ENCODE measurements at regions not wholly inside any gene's neighbourhood (a gene's known extent, or its start where the extent isn't known, plus 50 kb on each side); places are given as distances from the start of the nearest gene placed in this dataset.

DNA sequence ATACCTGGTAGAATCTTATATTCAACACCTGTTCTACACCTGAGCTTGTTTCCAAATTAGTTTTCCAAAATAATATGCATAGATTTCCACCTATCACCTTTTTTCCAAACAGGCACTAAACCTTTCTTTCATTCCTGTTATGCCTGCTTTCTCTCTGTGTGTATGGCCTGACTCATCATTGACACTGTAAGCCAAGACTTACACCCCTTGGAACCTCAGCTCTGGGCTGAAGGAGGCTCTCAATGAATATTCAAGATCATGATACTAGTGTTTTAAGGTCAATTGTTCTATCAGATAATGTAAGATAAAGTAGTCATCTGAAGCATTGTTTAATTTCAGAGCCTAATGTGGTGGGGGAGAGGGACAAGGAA is 1193.3 kb downstream of the FLRT2 start:
- no peaks in the 10 kb centered on the region for H3K4me1 ChIP-seq (ENCODE audit: control insufficient read depth in 5 of 5, insufficient read depth in 5 of 5, low read length in 5 of 5)
- TF ChIP-seq, protein P1, sequence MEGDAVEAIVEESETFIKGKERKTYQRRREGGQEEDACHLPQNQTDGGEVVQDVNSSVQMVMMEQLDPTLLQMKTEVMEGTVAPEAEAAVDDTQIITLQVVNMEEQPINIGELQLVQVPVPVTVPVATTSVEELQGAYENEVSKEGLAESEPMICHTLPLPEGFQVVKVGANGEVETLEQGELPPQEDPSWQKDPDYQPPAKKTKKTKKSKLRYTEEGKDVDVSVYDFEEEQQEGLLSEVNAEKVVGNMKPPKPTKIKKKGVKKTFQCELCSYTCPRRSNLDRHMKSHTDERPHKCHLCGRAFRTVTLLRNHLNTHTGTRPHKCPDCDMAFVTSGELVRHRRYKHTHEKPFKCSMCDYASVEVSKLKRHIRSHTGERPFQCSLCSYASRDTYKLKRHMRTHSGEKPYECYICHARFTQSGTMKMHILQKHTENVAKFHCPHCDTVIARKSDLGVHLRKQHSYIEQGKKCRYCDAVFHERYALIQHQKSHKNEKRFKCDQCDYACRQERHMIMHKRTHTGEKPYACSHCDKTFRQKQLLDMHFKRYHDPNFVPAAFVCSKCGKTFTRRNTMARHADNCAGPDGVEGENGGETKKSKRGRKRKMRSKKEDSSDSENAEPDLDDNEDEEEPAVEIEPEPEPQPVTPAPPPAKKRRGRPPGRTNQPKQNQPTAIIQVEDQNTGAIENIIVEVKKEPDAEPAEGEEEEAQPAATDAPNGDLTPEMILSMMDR (IDR thresholded peaks at IDR 0.05; ENCODE audit: control extremely low read depth, extremely low read depth): no peak
- H3K9ac ChIP-seq (ENCODE audit: insufficient read depth in 1 of 2, low read length in 2 of 2): no peak overlapping the region
- ATAC-seq (ENCODE audit: insufficient read depth, low FRiP score) (no peak), DNase-seq (no peak)
- no peak overlapping the region for H3K27ac ChIP-seq (ENCODE audit: low read depth in 1 of 2, low read length in 1 of 2)
- H3K9me3 ChIP-seq (ENCODE audit: control insufficient read depth in 4 of 4, insufficient read depth in 3 of 4, low read length in 3 of 4): no peaks in the 10 kb centered on the region
- no peak overlapping the region for H3K4me3 ChIP-seq
- H3K36me3 ChIP-seq (ENCODE audit: control insufficient read depth in 4 of 4, insufficient read depth in 4 of 4, low read length in 4 of 4): no peaks in the 10 kb centered on the region
- H3K27me3 ChIP-seq (ENCODE audit: control insufficient read depth in 3 of 3, insufficient read depth in 3 of 3, low read length in 2 of 3): no peaks in the 10 kb centered on the region

DNA sequence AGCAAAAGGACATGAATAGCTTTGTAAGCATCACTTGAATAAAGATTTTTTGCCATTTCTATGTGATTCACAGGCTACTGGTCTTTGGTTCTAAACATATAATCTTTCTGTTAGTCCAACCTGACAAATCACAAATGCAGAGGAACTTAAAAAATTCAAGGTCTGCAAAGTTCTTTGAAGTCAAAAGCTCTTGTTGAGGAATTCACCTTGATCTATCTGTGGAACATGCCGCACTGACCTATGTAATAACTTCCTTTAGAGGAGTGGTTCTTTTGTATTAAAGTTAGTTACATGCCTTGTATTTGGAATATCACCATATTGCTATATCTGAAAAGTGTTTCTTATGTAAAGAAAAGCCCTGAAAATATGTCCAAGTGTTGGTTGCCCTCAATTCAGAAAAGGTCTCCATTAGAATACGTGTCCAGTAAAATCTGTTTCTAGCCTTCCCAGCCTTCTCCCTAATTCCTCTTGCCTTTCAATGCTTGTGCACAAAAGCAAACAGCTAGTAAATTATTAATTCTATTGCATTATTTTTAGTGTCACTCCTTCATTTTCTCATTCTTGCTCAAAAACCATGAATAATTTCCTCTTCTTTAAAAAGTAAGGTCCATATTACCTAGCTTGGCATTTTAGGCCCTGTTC is 1192.8 kb downstream of the FLRT2 start:
- Histone ChIP-seq H3K9ac (ENCODE audit: insufficient read depth in 1 of 2, low read length in 2 of 2) (no peak overlapping the region), H3K4me1 (ENCODE audit: control insufficient read depth in 5 of 5, insufficient read depth in 5 of 5, low read length in 5 of 5) (no peaks in the 10 kb centered on the region), H3K27ac (ENCODE audit: low read depth in 1 of 2, low read length in 1 of 2) (no peak overlapping the region), H3K36me3 (ENCODE audit: control insufficient read depth in 4 of 4, insufficient read depth in 4 of 4, low read length in 4 of 4) (no peaks in the 10 kb centered on the region), H3K4me3 (no peak overlapping the region), H3K9me3 (ENCODE audit: control insufficient read depth in 4 of 4, insufficient read depth in 3 of 4, low read length in 3 of 4) (no peaks in the 10 kb centered on the region), H3K27me3 (ENCODE audit: control insufficient read depth in 3 of 3, insufficient read depth in 3 of 3, low read length in 2 of 3) (no peaks in the 10 kb centered on the region)
- no peak for DNase-seq
- 80 to 88% methylated on average over 2 of the region's 2 CpGs for WGBS, 2 donors
- ATAC-seq (ENCODE audit: insufficient read depth, low FRiP score): no peak
- TF ChIP-seq, protein P1 (IDR thresholded peaks at IDR 0.05; ENCODE audit: control extremely low read depth, extremely low read depth): no peak

DNA sequence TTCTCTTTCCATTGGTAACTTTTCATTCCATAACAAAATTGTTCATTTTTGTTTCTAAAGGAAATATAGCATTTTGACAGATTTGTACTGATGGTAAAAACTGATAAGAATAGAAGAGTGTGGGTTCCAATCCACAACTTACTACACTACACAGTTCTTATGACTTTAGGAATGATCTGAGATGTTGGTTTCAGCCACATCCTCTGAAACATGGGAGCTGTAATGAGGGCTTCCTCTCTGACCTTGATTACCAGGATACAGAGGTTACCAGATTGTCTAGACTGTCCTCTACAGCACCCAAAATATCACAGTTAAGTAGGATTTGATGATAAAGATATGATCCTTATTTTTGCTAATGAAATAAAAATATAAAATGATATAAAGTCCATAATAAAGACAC is 1184.6 kb downstream of the FLRT2 start:
- no peak for ATAC-seq (ENCODE audit: insufficient read depth, low FRiP score)

More for the DNA sequence above, 1184.6 kb downstream of the FLRT2 start:
- TF ChIP-seq, protein P1 (IDR thresholded peaks at IDR 0.05; ENCODE audit: control extremely low read depth, extremely low read depth): no peak
- H3K4me1 ChIP-seq (ENCODE audit: control insufficient read depth in 5 of 5, insufficient read depth in 5 of 5, low read length in 5 of 5): peaks cover 0 to 2% (median 0%) of the 10 kb centered on the region in 5 donors
- H3K9me3 ChIP-seq (ENCODE audit: control insufficient read depth in 4 of 4, insufficient read depth in 3 of 4, low read length in 3 of 4): no peaks in the 10 kb centered on the region
- H3K9ac ChIP-seq (ENCODE audit: insufficient read depth in 1 of 2, low read length in 2 of 2): no peak overlapping the region
- H3K4me3 ChIP-seq: no peak overlapping the region
- no peaks in the 10 kb centered on the region for H3K36me3 ChIP-seq (ENCODE audit: control insufficient read depth in 4 of 4, insufficient read depth in 4 of 4, low read length in 4 of 4)
- no peaks in the 10 kb centered on the region for H3K27me3 ChIP-seq (ENCODE audit: control insufficient read depth in 3 of 3, insufficient read depth in 3 of 3, low read length in 2 of 3)
- no peak for DNase-seq
- no peak overlapping the region for H3K27ac ChIP-seq (ENCODE audit: low read depth in 1 of 2, low read length in 1 of 2)
